ENCODE measurements at regions not wholly inside any gene's neighbourhood (a gene's known extent, or its start where the extent isn't known, plus 50 kb on each side); places are given as distances from the start of the nearest gene placed in this dataset.

- no peak for DNase-seq (ENCODE audit: low read depth)
- no peak overlapping the region for H3K4me3 ChIP-seq (ENCODE audit: low read depth, low read length)
- TF ChIP-seq CTCF (IDR thresholded peaks at IDR 0.05; ENCODE audit: low read depth, low read length) = no peak
Measured at GRCh38 chr18:22564036-22564435, 146.3 kb upstream of the CTAGE1 start.

- H3K4me3 ChIP-seq (ENCODE audit: low read depth, low read length) = no peak overlapping the region
- TF ChIP-seq MAX (IDR thresholded peaks at IDR 0.05; ENCODE audit: low read depth, low read length) (no peak), CTCF (IDR thresholded peaks at IDR 0.05; ENCODE audit: low read depth, low read length) (no peak), POLR2A (IDR thresholded peaks at IDR 0.05; ENCODE audit: extremely low read depth, insufficient read length) (no peak), MYC (IDR thresholded peaks at IDR 0.05; ENCODE audit: low read depth, low read length) (no peak)
- no peak for DNase-seq (ENCODE audit: low read depth)
Measured at GRCh38 chr18:22566703-22567420, 149.1 kb upstream of the CTAGE1 start.

GRCh38 chr18:22567794-22568193, 150.1 kb upstream of the CTAGE1 start:
- DNase-seq (ENCODE audit: low read depth) = peak; percentile 6
- TF ChIP-seq CTCF (IDR thresholded peaks at IDR 0.05; ENCODE audit: low read depth, low read length) = no peak
- TF ChIP-seq MAX (IDR thresholded peaks at IDR 0.05; ENCODE audit: low read depth, low read length) = no peak
- no peak for TF ChIP-seq POLR2A (IDR thresholded peaks at IDR 0.05; ENCODE audit: extremely low read depth, insufficient read length)
- no peak for TF ChIP-seq MYC (IDR thresholded peaks at IDR 0.05; ENCODE audit: low read depth, low read length)
- H3K4me3 ChIP-seq (ENCODE audit: low read depth, low read length) = no peak overlapping the region

GRCh38 chr18:22570492-22570891, 152.8 kb upstream of the CTAGE1 start:
- H3K4me3 ChIP-seq (ENCODE audit: low read depth, low read length) = no peak overlapping the region
- DNase-seq (ENCODE audit: low read depth) = no peak
- TF ChIP-seq CTCF (IDR thresholded peaks at IDR 0.05; ENCODE audit: low read depth, low read length) (no peak), MAX (IDR thresholded peaks at IDR 0.05; ENCODE audit: low read depth, low read length) (no peak), POLR2A (IDR thresholded peaks at IDR 0.05; ENCODE audit: extremely low read depth, insufficient read length) (no peak), MYC (IDR thresholded peaks at IDR 0.05; ENCODE audit: low read depth, low read length) (no peak)

- DNase-seq (ENCODE audit: low read depth) = no peak
- TF ChIP-seq MYC (IDR thresholded peaks at IDR 0.05; ENCODE audit: low read depth, low read length) (no peak), POLR2A (IDR thresholded peaks at IDR 0.05; ENCODE audit: extremely low read depth, insufficient read length) (no peak), CTCF (IDR thresholded peaks at IDR 0.05; ENCODE audit: low read depth, low read length) (no peak), MAX (IDR thresholded peaks at IDR 0.05; ENCODE audit: low read depth, low read length) (no peak)
- H3K4me3 ChIP-seq (ENCODE audit: low read depth, low read length) = no peak overlapping the region
Measured at GRCh38 chr18:22572341-22572740, 154.6 kb upstream of the CTAGE1 start.

- H3K4me3 ChIP-seq (ENCODE audit: low read depth, low read length) = no peak overlapping the region
- no peak for DNase-seq (ENCODE audit: low read depth)
- TF ChIP-seq CTCF (IDR thresholded peaks at IDR 0.05; ENCODE audit: low read depth, low read length) (no peak), MYC (IDR thresholded peaks at IDR 0.05; ENCODE audit: low read depth, low read length) (no peak), POLR2A (IDR thresholded peaks at IDR 0.05; ENCODE audit: extremely low read depth, insufficient read length) (no peak), MAX (IDR thresholded peaks at IDR 0.05; ENCODE audit: low read depth, low read length) (no peak)
Measured at GRCh38 chr18:22579271-22579670, 161.6 kb upstream of the CTAGE1 start.
